BJ (cell line): ENCODE measurements at regions not wholly inside any gene's neighbourhood (a gene's known extent, or its start where the extent isn't known, plus 50 kb on each side); places are given as distances from the start of the nearest gene placed in this dataset.

Experiments
- CTCF ChIA-PET: fragments of 350-600 bp; formaldehyde crosslinking; extraction: SDS; loops from one replicate; lab custom pipeline; 2021; ENCODE audit warnings: antibody characterized with exemption, inconsistent platforms; lab: Yijun Ruan, JAX
- POLR2A ChIA-PET: fragments of 300-600 bp; sonication (Branson Sonifier 250); formaldehyde crosslinking; extraction: SDS; loops from one replicate; lab custom pipeline; 2021; ENCODE audit warnings: antibody characterized with exemption; lab: Charles Lee
- DNase-seq: peaks from one replicate; pipeline ENCODE4 v3.0.0-alpha.2; 2011; ENCODE audit warnings: low read depth
- H3K27me3 ChIP-seq: 2 replicates; pipeline ENCODE4 v1.6.0; 2011; ENCODE audit warnings: low read length; ENCODE audit not compliant: control insufficient read depth, insufficient read depth
- H3K36me3 ChIP-seq: 2 replicates; pipeline ENCODE4 v1.5.1; 2011; ENCODE audit warnings: low read length; ENCODE audit not compliant: control insufficient read depth, insufficient read depth
- H3K4me3 ChIP-seq: 2 replicates; pipeline ENCODE4 v1.5.1; 2011; ENCODE audit warnings: low read depth, mild to moderate bottlenecking, control low read depth, low read length
- TF ChIP-seq, protein P1 (sequence below): IDR thresholded peaks from 2 replicates; pipeline ENCODE4 v1.5.1; 2011; ENCODE audit warnings: low read depth, mild to moderate bottlenecking, control low read depth, inconsistent platforms, low read length, moderate library complexity; ENCODE audit not compliant: insufficient read depth

DNA sequence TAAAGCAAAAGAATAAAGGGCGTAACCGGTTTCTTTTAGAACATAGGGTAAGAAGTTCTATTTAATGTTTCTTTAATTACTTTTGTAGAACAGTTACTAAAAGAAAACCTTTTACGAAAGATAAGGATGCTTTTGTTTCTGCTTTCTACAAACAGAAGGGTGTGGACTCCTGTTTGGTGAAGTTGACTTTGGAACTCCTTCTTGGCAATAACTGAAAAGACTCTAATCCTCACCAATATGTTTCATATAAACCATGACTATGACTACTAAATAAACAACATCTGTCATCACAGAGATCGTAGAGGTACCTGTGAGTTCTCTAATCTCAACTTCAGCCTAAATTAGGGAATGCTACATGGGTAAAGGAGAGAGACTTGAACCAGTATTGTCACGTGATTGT lies 210.8 kb upstream of the FLRT2 start:
- H3K4me3 ChIP-seq, result no peak overlapping the region
- no peak for DNase-seq
- TF ChIP-seq, protein P1, sequence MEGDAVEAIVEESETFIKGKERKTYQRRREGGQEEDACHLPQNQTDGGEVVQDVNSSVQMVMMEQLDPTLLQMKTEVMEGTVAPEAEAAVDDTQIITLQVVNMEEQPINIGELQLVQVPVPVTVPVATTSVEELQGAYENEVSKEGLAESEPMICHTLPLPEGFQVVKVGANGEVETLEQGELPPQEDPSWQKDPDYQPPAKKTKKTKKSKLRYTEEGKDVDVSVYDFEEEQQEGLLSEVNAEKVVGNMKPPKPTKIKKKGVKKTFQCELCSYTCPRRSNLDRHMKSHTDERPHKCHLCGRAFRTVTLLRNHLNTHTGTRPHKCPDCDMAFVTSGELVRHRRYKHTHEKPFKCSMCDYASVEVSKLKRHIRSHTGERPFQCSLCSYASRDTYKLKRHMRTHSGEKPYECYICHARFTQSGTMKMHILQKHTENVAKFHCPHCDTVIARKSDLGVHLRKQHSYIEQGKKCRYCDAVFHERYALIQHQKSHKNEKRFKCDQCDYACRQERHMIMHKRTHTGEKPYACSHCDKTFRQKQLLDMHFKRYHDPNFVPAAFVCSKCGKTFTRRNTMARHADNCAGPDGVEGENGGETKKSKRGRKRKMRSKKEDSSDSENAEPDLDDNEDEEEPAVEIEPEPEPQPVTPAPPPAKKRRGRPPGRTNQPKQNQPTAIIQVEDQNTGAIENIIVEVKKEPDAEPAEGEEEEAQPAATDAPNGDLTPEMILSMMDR, result no peak
- ChIA-PET POLR2A (no interaction called here), CTCF (no interaction called here)
- no peaks in the 10 kb centered on the region for H3K27me3 ChIP-seq
- no peaks in the 10 kb centered on the region for H3K36me3 ChIP-seq

DNA sequence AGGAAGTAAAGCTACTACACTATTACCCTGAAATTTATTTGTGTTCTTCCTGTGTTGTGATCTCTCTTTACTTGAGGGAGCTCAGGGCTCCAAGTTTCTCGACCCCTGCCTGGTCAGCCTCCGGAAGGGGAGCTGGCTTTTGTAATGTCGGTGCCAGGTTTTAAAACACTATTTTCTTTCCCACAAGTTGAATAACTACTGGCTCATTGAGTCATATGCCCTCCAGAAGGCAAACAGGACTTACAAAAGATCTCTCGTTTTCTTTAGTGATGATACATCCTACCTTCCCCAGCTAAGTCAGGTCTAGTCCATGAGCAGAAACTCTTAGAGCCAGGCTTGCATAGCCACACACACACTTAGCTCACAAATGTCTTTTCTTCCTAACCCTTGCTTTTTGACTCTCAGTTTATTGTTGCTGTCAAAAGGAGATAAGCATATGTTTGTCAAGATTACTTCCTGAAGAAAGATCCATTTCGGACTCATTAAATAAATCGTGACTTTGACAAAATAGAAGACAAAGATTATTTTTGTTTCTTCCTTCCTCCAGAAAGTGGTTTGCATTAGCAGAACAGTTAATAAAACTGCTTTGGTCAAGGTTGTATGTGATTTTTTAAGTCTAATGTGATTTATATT lies 209.8 kb upstream of the FLRT2 start:
- no peaks in the 10 kb centered on the region for H3K27me3 ChIP-seq
- no peak overlapping the region for H3K4me3 ChIP-seq
- POLR2A ChIA-PET, result no interaction called here
- TF ChIP-seq, protein P1, result no peak
- no peaks in the 10 kb centered on the region for H3K36me3 ChIP-seq
- DNase-seq, result peak; percentile 11
- CTCF ChIA-PET, result no interaction called here

DNA sequence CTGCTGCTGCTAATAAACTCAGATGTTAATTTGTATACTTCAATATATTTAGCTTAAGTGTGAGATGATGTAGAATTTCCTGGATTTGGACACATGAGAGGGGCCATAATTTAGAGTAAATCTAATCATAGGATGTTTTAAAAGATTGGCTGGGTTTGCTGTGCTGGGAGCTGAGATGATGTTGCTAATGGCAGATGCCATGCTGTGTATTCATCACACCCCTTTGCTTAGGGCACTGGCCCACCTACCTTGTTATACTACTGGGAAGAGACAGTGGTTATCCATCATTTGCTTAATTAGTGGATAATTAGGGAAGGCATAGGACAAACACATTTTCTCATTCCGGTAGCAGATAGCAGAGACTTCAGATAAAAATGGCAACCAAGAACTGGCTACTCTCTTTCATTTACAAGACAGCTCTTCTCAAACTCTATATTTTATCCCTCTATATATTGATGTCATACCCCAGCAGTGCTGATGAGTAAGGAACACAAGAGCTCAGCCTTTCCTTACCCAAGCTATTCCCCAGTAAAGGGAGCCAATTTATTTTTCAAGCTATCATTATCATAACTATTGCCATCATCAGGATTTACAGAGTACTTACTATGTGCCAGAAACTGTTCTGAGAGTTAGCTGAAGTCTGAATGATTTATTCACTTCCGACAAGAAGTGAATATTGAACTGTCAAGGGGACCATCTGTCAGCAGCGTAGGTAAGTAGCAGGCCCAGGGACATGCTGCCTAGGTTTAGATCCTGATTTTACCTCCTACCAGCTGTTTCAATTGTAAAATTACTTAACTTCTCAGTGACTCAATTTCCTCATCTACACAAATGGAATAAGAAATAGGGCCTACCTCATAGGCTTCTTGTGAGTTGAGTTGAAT lies 204.6 kb upstream of the FLRT2 start:
- TF ChIP-seq, protein P1, result no peak
- no peak for DNase-seq
- Histone ChIP-seq H3K36me3 (no peaks in the 10 kb centered on the region), H3K27me3 (no peaks in the 10 kb centered on the region), H3K4me3 (no peak overlapping the region)
- CTCF ChIA-PET, result interaction anchor here (1.0 kb wide), 1 partner anchor 16 kb away, joined by 3 read pairs; no protein-coding TSS in a partner anchor
- POLR2A ChIA-PET, result no interaction called here

DNA sequence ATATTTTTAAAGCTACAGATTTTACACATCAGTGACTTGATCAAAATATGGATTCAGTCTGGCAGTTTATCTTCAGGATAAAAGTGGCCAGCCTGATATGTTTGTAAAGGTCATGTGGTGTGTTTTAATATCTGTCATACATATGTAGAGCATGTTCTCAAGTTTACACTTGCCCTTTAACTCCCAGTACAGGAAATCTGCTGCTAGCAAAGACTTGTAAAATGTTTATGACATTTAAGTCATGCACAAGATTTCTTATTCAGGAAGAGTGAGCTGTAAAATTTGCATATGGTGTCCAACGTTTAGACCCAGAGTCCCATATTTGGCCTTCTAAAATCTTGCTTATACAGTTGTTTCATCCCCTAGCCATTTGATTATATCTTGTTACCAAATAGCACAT lies 197.5 kb upstream of the FLRT2 start:
- Histone ChIP-seq H3K36me3 (no peaks in the 10 kb centered on the region), H3K4me3 (no peak overlapping the region), H3K27me3 (no peaks in the 10 kb centered on the region)
- ChIA-PET POLR2A (no interaction called here), CTCF (no interaction called here)
- TF ChIP-seq, protein P1, result no peak
- DNase-seq, result no peak

DNA sequence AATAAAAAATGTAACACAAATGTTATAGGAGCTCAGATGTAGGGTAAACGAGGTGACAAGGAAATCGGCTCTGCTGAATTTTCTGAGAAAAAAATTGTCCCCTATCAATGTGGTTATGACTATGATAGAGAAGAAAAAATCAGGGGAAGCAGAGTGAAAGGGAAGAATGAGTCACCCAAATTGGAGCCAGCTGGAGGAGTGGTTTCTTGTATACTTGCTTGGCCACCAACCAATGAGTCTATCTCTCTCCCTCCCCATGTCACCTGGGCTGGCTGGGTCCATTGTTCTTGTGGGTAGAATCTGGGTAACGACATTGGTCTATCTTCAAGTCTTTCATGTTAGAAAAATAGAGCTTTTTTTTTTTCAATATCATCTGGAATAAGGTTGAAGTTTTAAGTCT lies 196.6 kb upstream of the FLRT2 start:
- no peaks in the 10 kb centered on the region for H3K36me3 ChIP-seq
- CTCF ChIA-PET, result no interaction called here
- POLR2A ChIA-PET, result no interaction called here
- peak; percentile 11 for DNase-seq
- H3K4me3 ChIP-seq, result no peak overlapping the region
- TF ChIP-seq, protein P1, result no peak
- H3K27me3 ChIP-seq, result no peaks in the 10 kb centered on the region
